H1 (cell line): ENCODE measurements at regions not wholly inside any gene's neighbourhood (a gene's known extent, or its start where the extent isn't known, plus 50 kb on each side); places are given as distances from the start of the nearest gene placed in this dataset.

Source experiments
- GABPA ChIP-seq: IDR thresholded peaks from 2 replicates; pipeline ENCODE4 v1.6.1; 2011; ENCODE audit warnings: mild to moderate bottlenecking, low read length, moderate library complexity, borderline replicate concordance; ENCODE audit not compliant: insufficient read depth
- JUND ChIP-seq: IDR thresholded peaks from 2 replicates; pipeline ENCODE4 v1.6.1; 2011; ENCODE audit warnings: mild to moderate bottlenecking, improper control_type of control experiment, low read length
- KDM5A ChIP-seq: fragments of 200-600 bp; IDR thresholded peaks from 2 replicates; pipeline ENCODE4 v1.7.1; 2012; ENCODE audit warnings: mild to moderate bottlenecking, low read length, inconsistent platforms, mixed read lengths
- NANOG ChIP-seq: IDR thresholded peaks from 2 replicates; pipeline ENCODE4 v1.6.1; 2011; ENCODE audit warnings: low read length, low read depth, mild to moderate bottlenecking, inconsistent platforms; ENCODE audit not compliant: insufficient read depth, poor library complexity, severe bottlenecking
- SP2 ChIP-seq: IDR thresholded peaks from 2 replicates; pipeline ENCODE4 v1.6.1; 2012; ENCODE audit warnings: mild to moderate bottlenecking, low read length, inconsistent platforms
- TAF1 ChIP-seq: IDR thresholded peaks from 2 replicates; pipeline ENCODE4 v1.6.1; 2011; ENCODE audit warnings: mild to moderate bottlenecking, low read depth, low read length
- TBP ChIP-seq: IDR thresholded peaks from 2 replicates; pipeline ENCODE4 v1.6.1; 2011; ENCODE audit warnings: low read depth, low read length, improper control_type of control experiment
- TF ChIP-seq, protein P1 (sequence below): IDR thresholded peaks from 2 replicates; pipeline ENCODE4 v1.6.1; 2011; ENCODE audit warnings: low read length, improper control_type of control experiment

- TF ChIP-seq NANOG (no peak), TAF1 (no peak), JUND (no peak), SP2 (no peak), GABPA (no peak), TBP (no peak), KDM5A (no peak)
- TF ChIP-seq, protein P1, sequence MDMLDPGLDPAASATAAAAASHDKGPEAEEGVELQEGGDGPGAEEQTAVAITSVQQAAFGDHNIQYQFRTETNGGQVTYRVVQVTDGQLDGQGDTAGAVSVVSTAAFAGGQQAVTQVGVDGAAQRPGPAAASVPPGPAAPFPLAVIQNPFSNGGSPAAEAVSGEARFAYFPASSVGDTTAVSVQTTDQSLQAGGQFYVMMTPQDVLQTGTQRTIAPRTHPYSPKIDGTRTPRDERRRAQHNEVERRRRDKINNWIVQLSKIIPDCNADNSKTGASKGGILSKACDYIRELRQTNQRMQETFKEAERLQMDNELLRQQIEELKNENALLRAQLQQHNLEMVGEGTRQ = no peak
Measured at GRCh38 chr4:106444557-106444956, 76.0 kb upstream of the GIMD1 start (continued).
